CD4-positive, alpha-beta T cell (primary cell): ENCODE measurements at regions not wholly inside any gene's neighbourhood (a gene's known extent, or its start where the extent isn't known, plus 50 kb on each side); places are given as distances from the start of the nearest gene placed in this dataset.

Experiments used
- ATAC-seq: fragments of 200-7000 bp; cut with Tn5 transposase; one replicate; pipeline ENCODE4 v1.10.0; 2022; ENCODE audit warnings: mild to moderate bottlenecking; ENCODE audit not compliant: poor library complexity
- CTCF ChIA-PET: fragments of 350-600 bp; sonication (Branson Sonifier 250); formaldehyde crosslinking; loops from one replicate; lab custom pipeline; 2021; ENCODE audit warnings: antibody characterized with exemption, inconsistent platforms; lab: Charles Lee
- POLR2A ChIA-PET: fragments of 350-600 bp; sonication (Branson Sonifier 250); formaldehyde crosslinking; loops from one replicate; lab custom pipeline; 2021; ENCODE audit warnings: antibody characterized with exemption, inconsistent platforms; lab: Charles Lee
- DNase-seq, 14 experiments: peaks; one replicate each; pipeline ENCODE4 v3.0.0-alpha.2; 2013 to 2020; ENCODE audit warnings: mixed read lengths in 2 of 14
- H3K27ac ChIP-seq, 2 donors: one replicate each; pipeline versions ENCODE4 v1.5.1 to v1.7.0; 2013; ENCODE audit warnings: low read length in 2 of 2, low read depth in 1 of 2, mild to moderate bottlenecking in 1 of 2
- H3K27me3 ChIP-seq, 2 experiments: 1 replicate in 1 of 2; 2 replicates in 1 of 2; pipeline versions ENCODE4 v1.6.1 to v1.7.0; 2013; ENCODE audit warnings: low read length in 2 of 2, control low read depth in 1 of 2, mild to moderate bottlenecking in 1 of 2, moderate library complexity in 1 of 2; ENCODE audit not compliant: insufficient read depth in 2 of 2, control insufficient read depth in 1 of 2
- H3K36me3 ChIP-seq: one replicate; pipeline ENCODE4 v1.6.1; 2013; ENCODE audit warnings: low read length, control low read depth; ENCODE audit not compliant: insufficient read depth
- H3K4me1 ChIP-seq: one replicate; pipeline ENCODE4 v1.6.1; 2013; ENCODE audit warnings: low read length, control low read depth; ENCODE audit not compliant: insufficient read depth
- H3K4me3 ChIP-seq: one replicate; pipeline ENCODE4 v1.5.1; 2013; ENCODE audit warnings: mild to moderate bottlenecking, low read length, moderate library complexity
- H3K9me3 ChIP-seq, 2 experiments: 1 replicate in 1 of 2; 2 replicates in 1 of 2; pipeline versions ENCODE4 v1.6.1 to v1.7.0; 2013; ENCODE audit warnings: low read length in 2 of 2, mild to moderate bottlenecking in 2 of 2, control low read depth in 1 of 2, moderate library complexity in 1 of 2; ENCODE audit not compliant: control insufficient read depth in 1 of 2, insufficient read depth in 1 of 2
- H3K27ac Mint-ChIP-seq: one replicate; pipeline ENCODE4 v1.8.0; 2020; ENCODE audit warnings: mixed read lengths
- H3K27me3 Mint-ChIP-seq: one replicate; pipeline ENCODE4 v1.8.0; 2021; ENCODE audit warnings: mixed read lengths
- H3K36me3 Mint-ChIP-seq: one replicate; pipeline ENCODE4 v1.8.0; 2021; ENCODE audit warnings: low read depth, mixed read lengths
- H3K4me1 Mint-ChIP-seq: one replicate; pipeline ENCODE4 v1.8.0; 2021; ENCODE audit warnings: low read depth, mixed read lengths
- H3K4me3 Mint-ChIP-seq: one replicate; pipeline ENCODE4 v1.8.0; 2020; ENCODE audit warnings: mild to moderate bottlenecking, mixed read lengths
- H3K9me3 Mint-ChIP-seq: one replicate; pipeline ENCODE4 v1.8.0; 2020; ENCODE audit warnings: mixed read lengths
- CTCF ChIP-seq: fragments of 200-600 bp; IDR thresholded peaks from one replicate; pipeline ENCODE4 v1.8.0; 2022; ENCODE audit warnings: antibody characterized with exemption, mild to moderate bottlenecking
- intact Hi-C, 2 experiments: fragments of 100-400 bp; cut with DNase I in 1 of 2; cut with micrococcal nuclease in 1 of 2; formaldehyde crosslinking; loops; one replicate each; pipeline versions ENCODE4 v1.15.1 to v1.9.0; 2023 to 2025; cut with DNase I, micrococcal nuclease

GRCh38 chr11:42773729-42774128 is 538.1 kb upstream of the API5 start:
- Mint-ChIP-seq H3K4me3 (no peak overlapping the region), H3K36me3 (no peaks in the 10 kb centered on the region), H3K4me1 (no peaks in the 10 kb centered on the region), H3K9me3 (peaks cover 5% of the 10 kb centered on the region), H3K27me3 (no peaks in the 10 kb centered on the region), H3K27ac (no peak overlapping the region)
- Histone ChIP-seq H3K36me3 (no peaks in the 10 kb centered on the region), H3K4me1 (no peaks in the 10 kb centered on the region), H3K4me3 (no peak overlapping the region), H3K27ac (no peak overlapping the region), H3K9me3 (no peaks in the 10 kb centered on the region), H3K27me3 (no peaks in the 10 kb centered on the region)
- POLR2A ChIA-PET, result no interaction called here
- no peak for ATAC-seq
- CTCF ChIA-PET, result no interaction called here
- no peak for DNase-seq
- intact Hi-C loops, result no loop called here
- TF ChIP-seq CTCF, result no peak

DNA sequence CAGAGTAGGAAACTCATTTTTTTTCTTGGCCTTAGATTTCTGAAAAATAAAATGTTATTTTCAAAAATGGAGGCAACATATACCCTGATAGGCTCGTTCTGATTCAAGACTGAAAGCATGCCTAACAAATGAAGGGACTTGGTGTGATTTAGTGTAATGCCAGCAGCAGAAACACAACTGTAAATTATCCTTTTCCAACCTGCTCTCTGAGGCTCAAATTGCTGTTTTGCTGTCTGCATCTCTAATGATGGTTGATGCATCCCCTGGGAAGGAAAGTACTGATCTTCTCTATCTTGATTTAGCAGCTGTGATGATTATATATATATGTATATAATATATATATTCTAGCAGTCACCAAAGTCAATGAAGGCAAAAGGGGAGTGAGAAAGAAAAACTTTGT is 537.2 kb upstream of the API5 start:
- H3K4me3 Mint-ChIP-seq, result no peak overlapping the region
- no peak for ATAC-seq
- intact Hi-C loops, result no loop called here

DNA sequence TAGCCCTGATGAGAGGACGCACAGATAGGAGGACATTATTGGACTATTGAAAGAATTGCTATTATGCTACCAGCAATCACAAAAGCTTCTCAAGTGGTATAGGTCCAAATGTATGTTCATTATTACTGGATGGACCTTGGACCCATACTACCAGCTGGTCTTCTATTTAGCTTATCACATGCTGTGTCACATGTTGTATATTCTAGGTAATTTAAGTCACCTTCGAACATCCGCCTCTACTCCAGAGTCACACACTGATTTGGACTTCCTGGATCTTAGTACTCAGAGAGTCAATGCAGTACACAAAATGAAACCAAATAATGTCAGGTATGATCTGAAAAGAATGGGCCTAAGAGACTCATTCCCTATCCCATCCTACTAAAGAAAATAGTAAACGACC is 534.0 kb upstream of the API5 start:
- no peaks in the 10 kb centered on the region for H3K27me3 ChIP-seq
- no peak for TF ChIP-seq CTCF
- Mint-ChIP-seq H3K9me3 (peaks cover 5% of the 10 kb centered on the region), H3K4me3 (no peak overlapping the region), H3K4me1 (no peaks in the 10 kb centered on the region), H3K36me3 (no peaks in the 10 kb centered on the region), H3K27ac (no peak overlapping the region), H3K27me3 (no peaks in the 10 kb centered on the region)
- no peaks in the 10 kb centered on the region for H3K36me3 ChIP-seq
- peaks cover 0 to under 1% of the 10 kb centered on the region in 2 experiments for H3K9me3 ChIP-seq
- no peak overlapping the region for H3K4me3 ChIP-seq
- no peak overlapping the region for H3K27ac ChIP-seq
- no peak for DNase-seq
- ChIA-PET POLR2A (no interaction called here), CTCF (no interaction called here)
- no peaks in the 10 kb centered on the region for H3K4me1 ChIP-seq
- ATAC-seq, result no peak
- intact Hi-C loops, result no loop called here

More for the DNA sequence above, 537.2 kb upstream of the API5 start:
- Histone ChIP-seq H3K36me3 (no peaks in the 10 kb centered on the region), H3K27ac (no peak overlapping the region), H3K4me3 (no peak overlapping the region), H3K9me3 (no peaks in the 10 kb centered on the region), H3K4me1 (no peaks in the 10 kb centered on the region), H3K27me3 (no peaks in the 10 kb centered on the region)
- CTCF ChIA-PET, result no interaction called here
- H3K9me3 Mint-ChIP-seq, result peaks cover 5% of the 10 kb centered on the region
- H3K36me3 Mint-ChIP-seq, result no peaks in the 10 kb centered on the region
- H3K4me1 Mint-ChIP-seq, result no peaks in the 10 kb centered on the region
- no peak for TF ChIP-seq CTCF
- no peak for DNase-seq
- no peak overlapping the region for H3K27ac Mint-ChIP-seq
- POLR2A ChIA-PET, result no interaction called here
- H3K27me3 Mint-ChIP-seq, result no peaks in the 10 kb centered on the region
